Embryonic facial prominence (tissue), 1 donor: ENCODE measurements at regions not wholly inside any gene's neighbourhood (a gene's known extent, or its start where the extent isn't known, plus 50 kb on each side); places are given as distances from the start of the nearest gene placed in this dataset.

Experiments used
- DNase-seq: peaks from one replicate; pipeline ENCODE4 v3.0.0-alpha.2; 2016; ENCODE audit errors: extremely low spot score

DNA sequence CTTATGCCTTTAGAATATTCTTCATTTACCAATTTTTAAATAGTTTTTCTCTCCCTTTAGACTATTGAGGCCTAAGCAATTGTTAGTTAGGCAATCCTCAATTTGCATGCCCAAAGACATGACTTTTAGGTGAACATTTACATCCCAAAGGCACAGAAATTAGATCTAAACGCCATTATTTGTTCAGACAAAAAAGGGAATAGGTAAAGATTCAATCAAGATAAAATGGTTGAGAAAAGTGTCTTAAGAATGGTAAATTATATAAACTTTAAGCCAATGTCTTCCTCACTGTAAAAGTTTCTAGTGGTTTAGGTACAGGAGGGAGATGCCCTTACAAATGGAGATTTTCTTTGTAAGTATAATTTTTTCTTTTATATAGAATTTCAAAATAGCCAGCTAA lies 50.2 kb upstream of the MME start:
- DNase-seq: no peak

DNA sequence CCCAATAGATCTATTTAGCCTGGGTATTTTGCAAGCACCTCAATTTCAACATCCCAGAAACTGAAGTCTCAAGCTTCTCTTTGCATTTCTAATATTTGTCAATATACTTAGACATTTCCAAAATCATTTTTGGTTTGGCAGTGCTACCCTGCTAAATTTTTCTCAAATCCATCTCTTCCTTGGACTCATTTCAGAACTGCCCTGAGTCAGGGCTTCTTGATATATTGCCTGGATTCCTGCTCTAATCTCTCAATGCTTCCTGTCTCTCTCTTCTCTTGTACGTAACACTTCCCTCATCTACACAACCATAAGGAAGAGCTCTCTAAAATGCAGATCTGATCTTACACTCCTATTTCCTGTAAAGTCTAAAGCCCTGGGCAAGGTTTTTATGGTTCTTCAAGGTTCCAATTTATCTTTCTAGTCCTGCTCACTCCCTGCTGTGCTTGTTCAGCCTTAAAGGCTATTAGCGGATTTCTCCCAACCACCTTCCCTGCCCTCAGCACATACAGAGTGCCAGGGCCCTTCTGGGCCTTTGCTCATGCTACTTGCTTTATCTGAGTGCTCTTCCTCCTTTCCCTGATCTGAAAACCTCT lies 53.0 kb upstream of the MME start:
- DNase-seq: no peak

DNA sequence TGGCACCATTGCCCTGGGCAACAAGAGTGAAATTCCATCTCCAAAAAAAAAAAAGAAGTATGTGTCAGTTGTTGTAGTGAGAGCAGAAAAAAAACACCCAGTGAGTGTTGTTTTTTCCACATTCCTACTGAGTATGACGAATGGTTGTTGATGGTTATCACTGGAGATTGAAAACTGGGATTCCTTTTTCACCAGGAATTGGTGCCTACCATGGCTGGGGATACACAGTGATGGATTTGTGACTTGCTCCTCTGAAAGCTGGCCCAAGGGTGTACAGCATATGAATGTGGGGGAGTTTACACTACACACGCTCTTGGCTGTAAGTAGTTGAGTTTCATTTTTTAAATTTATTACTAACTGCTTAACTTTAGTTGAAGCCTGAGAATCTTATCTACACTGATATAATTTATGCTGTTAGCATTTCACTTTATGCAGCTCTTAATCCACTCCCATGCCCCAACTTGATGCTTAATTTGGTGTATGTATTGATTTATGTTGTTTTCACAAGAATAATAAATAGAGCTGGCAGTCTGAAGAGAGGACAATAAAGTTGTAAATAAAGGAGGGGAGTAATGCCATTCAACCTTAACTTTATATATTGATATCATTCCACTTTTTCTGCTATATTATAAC lies 56.0 kb upstream of the MME start:
- DNase-seq: no peak

DNA sequence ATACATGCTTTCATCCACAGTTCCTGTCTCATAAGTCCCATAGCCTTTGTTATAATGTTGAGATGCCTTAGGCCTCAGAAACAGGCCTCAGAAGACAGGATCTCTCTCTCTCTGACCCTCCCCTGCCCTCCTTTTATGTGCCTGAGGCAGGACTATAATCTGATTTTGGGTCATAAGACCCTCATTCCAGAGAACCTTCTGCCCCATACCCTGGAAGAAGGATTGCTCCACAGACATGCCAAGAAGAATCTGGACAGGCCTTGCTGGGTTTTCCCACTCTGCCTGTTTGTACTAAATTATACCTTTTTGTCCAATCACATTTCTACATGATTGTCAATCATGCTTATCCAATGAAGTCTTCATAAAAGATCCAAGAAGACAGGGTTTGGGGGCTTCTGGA lies 57.2 kb upstream of the MME start:
- DNase-seq: no peak

DNA sequence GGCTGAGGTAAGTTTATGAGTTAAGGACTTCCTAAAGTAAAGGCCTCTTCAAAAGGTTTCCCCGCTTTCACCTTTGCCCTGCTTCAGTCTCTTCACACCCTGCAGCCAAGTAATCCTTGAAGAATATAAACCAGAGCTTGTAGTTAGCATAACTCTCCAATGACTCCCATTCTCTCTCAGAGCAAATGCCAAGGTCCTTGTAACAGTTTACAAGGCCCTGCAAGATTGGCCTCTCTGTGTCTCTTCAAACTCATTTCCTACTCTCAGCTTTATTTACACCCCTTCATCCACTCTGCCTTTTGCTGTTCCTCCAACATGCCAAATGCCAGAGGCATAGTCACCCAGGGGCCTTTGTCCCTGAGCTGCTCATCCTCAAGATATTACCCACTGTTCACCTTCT lies 60.5 kb upstream of the MME start:
- DNase-seq: no peak

DNA sequence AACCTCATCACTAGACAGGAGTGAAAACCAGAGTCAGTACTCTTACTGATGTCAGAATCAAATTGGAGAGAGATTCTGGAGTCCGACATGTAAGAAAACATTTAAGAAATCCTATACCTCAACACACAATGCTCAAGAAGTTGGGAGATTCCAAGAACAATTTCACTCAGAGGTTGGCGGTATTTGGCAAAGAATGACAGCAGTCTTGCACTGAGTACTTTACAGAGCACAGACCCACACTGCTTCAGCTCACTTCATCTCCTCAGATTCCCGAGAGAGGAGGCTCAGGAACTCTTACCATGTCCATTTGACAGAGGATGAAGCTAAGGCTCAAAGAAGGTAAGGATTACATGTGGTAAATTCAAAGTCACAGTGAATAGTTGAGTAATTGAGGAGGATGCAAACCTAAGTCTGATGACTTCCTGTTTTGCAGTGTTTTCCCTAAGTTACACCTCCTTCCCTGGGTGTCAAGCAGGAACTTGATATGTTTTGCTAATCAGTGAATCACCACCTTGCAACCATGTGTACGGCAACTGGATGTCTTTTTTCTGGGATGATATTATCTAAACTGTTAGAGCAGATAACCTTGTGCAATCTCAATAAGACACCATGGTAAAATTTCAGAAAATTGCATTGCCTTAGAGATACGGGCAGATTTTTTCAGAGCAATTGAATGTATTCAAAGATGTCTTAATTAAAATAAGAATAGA lies 61.3 kb upstream of the MME start:
- no peak for DNase-seq

DNA sequence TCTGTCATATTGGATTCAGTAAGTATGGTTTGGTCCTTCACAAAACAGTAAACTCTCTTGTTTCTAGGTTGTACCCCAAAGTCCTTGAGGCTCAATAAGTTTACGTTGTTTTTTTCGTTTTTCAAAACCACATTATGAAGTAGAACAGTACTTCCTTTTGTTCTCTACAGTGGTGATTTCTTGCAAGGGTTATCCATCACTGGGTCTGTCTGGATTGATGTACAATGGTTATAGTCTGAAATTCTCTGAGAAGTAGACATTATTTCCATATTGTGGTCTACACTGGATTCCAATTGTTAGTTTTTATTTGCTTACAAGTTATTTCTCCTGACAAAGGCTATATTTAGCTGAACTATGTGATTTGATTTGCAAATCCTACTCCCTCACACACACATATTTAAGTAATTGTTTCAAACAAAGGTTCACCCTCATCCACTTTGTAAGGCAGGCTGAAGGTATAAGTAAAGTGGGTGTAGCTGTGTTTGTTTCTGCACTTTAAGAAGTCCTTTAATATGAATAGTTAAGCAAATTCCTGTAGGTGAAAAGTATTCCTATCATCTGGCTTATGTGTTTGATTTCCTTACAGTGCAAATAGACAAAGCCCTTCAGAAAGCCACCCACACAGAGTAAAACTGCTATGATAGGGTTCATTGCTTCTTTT lies 64.2 kb upstream of the MME start:
- no peak for DNase-seq

DNA sequence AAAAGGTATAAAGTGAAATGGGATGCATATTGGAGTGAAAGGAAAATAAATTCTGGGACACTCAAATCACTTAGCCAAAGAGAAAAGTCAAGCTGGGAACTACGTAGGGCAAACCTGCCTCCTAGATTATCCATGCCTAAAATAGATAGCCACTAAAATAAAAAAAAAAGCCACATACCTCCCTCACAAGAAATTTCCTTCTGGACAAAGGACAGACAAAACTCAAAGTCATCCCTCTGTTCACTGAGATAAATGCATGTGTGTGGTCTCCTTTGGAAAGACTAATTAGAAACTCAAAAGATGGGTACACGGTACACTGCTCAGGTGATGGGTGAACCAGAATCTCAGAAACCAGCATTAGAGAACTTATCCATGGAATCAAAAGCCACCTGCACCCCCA lies 65.2 kb upstream of the MME start:
- no peak for DNase-seq

DNA sequence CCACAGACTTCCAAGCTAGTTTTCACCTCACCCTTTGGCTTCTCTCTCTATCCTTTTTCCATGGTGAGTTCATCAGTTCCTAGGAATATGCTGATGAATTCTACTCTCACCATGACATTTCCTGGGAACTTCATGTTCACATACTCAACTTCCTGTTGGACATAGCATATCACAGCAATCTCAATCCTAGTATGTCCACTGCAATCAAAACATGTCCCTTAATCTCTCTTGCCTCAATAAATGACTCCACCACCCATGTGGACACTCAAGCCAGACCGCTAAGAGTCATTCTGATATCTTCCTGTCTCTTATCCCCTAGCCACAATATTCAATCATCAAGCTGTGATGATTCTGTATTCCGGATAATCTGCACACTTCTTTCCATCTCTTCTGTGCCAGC lies 66.7 kb upstream of the MME start:
- no peak for DNase-seq

DNA sequence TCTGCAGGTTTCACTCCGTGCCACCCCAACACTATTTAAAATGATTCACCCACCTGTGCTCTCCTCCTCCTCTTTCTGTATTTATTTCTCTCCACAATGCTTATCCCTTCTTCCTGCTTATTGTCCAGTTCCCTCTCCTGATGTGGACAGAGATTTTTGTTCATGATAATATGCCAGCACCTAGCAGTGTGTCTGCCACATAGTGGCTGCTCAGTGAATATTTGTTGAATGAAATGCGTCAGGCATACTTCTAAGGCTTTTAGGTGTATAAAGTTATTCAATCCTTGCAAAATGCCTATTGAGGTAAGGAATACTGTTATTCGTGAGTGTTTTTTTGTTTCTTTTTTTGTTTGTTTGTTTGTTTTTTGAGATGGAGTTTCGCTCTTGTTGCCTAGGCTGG lies 67.5 kb upstream of the MME start:
- no peak for DNase-seq

DNA sequence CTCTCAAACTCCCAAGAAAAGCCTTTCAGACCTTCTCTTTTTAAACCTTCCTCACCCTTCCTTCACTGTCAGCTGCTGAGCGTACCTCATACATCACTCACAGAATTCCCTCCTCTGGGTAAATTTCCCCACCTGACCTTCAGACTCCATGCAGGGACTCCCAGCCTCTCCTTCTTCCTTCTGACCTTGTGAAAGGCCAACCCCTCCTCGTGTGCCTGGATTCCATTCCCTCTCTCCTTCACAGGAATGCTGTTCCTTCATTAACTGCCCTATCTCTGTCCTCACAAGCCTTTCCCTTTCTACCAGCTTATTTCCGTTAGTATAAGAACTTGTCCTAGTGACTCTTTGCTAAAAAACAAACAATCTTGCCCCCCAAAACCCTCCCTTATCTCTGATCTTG lies 69.7 kb upstream of the MME start:
- no peak for DNase-seq

DNA sequence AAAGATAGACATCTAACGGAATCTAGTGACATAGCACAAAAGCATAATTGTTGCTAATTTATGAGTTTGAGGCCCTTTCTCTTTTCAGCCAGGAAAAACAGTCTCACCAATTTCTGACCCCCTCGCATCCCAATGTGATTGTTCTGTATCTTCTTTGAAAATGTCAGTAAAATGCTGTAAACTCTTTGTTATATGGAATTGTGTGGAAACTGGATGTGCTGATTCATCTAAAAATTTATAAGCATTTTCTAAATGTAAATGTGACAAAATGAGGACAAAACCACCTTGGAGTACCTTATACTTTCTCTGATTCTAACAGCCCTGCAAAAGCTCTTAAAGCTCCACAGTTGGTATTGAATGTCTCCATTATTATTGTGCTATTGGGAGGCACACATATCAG lies 70.9 kb upstream of the MME start:
- no peak for DNase-seq

DNA sequence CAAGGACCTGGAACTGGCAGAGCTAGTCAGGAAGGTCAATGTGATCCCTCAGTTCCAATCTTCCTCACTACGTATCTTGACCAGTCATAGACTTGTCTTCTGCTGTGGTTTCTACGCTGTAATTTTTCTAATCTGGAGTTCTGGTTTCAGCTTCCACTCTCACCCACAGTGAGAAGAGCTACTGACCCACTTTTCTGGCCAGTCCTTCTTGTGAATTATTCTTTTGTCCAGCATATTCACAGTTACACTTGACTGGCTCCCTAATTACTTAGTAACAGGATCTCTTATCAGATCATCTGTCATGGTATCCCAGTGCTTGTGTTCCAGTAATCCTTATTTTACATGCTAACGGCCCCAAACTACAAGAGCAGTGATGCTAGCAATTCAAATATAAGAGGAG lies 72.4 kb upstream of the MME start:
- no peak for DNase-seq

DNA sequence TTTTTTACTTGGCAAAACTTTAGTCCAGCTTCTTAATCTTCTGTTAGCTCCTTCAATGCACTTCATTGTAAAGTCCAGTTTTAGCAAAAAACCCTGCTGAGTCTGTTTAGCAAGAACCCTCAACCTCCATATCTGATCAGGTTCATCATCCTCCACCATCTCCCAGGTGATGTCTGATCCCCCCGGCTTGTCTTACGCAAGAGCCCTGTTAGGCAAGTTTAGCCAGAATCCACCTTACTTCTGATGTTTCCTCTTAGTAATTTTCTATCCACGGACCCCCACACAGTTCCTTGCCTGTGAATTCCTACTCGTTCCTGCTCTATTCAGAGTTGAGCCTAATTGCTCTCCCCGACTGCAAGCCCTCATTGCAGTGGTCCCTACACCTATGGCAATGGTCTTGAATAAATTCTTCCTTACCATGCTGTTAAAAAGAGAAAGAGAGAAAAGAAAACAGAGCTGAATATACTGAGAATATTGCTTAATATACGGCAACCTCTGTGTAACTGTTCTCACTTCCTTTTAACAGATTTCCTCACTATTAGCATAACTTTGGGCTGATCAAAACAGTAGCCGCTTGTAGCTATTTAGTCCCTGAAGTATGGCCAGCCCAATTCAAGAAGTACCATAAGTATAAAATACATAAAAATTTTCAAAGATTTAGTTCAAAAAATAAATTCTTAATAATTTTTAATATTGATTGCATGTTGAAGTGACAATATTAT lies 78.7 kb upstream of the MME start:
- no peak for DNase-seq

DNA sequence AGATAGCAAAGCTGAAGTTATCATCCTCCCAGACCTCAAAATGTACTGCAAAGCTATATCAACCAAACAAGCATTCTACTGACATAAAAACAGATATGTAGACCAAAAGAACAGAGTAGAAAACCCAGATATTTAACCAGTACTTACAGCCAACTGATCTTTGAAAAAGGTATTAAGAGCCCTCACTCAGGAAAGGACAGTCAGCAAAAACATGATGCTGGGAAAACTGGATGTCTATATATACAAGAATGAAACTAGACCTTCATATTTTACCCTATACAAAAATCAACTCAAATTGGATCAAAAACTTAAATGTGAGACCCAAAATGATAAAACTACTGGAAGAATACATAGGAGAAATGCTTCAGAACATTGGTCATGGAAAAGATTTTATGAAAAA lies 87.5 kb upstream of the MME start:
- DNase-seq: no peak

DNA sequence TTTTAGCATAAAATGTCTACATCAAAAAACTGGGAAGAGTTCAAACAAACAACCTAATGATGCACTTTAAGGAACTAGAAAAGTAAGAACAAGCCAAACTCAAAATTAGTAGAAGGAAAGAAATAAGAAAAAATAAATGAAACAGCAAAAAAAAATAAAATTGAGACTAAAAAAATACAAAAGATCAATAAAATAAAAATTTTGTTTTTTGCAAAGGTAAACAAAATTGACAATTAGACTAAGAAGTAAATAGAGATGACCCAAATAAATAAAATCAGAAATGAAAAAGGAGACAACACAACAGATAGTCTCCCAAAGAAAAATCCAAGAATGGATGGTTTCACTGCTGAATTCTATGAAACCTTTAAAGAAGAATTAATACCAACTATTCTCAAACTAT lies 89.6 kb upstream of the MME start:
- no peak for DNase-seq

DNA sequence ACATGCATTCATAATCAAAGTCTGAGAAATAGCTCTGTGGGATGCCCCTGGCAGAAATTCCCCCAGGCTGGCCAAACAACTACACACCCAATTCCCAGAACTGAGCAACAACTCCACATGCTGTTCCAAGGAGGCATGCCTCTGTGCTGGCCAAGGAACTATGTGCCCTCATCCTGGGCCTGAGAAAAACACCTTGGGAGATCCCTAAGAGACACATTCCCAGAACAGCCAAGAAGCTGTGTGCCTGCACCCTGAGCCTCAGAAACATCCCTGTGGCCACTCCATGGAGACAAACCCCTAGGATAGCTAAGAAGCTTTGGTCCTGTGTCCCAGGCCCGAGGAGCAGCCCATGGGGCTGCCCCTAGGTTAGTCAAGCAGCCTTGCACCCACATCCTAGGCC lies 92.3 kb upstream of the MME start:
- no peak for DNase-seq

DNA sequence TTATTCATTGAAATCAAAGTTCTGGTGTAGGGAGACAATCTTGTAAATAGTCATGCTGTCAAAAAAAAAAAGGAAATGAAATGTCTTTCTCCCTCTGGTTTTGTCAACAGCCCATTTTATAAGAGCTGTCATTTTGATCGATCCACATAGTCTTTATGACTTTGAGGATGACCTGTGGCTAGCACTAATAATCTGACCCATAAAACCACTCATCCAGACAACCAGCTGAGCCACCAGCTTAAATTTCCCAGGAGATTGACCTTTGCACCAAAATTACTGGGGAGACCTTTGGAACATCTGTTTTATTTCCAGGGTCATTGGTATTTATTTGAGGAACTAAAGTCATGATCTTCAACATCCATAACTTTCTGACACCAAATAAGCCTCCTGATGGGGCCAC lies 98.5 kb upstream of the MME start:
- no peak for DNase-seq

DNA sequence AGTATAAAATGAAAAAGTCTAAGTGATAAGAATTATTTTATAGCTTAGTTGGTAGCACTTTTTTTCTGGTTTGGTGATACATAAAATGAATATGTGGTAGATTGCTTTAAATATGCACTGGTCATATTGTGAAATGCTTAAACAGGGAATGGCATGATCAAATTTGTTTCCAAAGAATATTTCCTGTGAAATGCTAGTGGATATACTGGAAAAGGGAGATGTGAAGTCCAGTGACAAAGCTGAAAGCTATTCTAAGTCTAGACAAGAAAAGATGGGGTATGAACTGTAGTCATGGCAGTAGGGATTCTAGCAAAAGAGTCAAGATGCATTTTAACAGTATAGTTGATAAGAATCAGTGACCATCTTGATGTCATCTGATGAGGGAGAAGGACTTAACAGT lies 98.9 kb upstream of the MME start:
- DNase-seq: no peak

DNA sequence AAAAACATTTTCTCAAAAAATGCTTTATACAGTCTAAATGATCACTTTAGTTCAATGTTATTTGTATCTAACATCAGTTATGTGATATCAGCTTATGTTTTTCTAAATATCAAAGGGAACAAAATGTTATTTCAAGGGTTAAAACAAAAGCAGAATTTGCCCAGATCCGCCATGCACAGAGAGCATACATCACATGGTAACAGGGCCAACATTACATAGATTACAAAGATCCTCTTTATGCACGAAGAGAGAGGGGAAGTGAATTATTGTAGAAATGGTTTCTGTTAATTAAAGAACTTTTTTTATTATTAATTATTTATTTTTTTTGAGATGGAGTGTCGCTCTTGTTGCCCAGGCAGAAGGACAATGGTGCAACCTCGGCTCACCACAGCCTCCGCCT lies 100.8 kb upstream of the MME start:
- no peak for DNase-seq

DNA sequence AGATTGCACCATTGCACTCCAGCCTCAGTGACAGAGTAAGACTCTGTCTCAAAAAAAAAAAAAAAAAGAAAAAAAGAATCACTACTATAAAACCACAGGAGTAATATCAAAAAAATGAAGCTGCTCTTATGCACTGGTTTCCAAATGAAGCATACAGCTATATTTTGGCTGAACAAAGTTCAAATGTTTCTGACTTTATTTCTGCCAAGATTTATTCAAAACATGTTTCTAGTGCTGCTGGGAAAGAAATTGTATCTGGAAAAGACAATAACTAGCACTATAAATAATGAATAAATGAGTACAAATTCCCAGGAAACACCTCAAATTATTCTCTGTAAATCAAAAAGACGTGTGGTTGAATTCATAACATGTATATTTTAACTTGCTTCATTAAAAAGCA lies 102.5 kb upstream of the MME start:
- no peak for DNase-seq
